Ishikawa (cell line): ENCODE measurements at regions not wholly inside any gene's neighbourhood (a gene's known extent, or its start where the extent isn't known, plus 50 kb on each side); places are given as distances from the start of the nearest gene placed in this dataset.

Experiments
- CEBPB ChIP-seq: IDR thresholded peaks from 2 replicates; pipeline ENCODE4 v1.6.1; 2012
- TAF1 ChIP-seq: IDR thresholded peaks from 2 replicates; pipeline ENCODE4 v1.6.1; 2012; ENCODE audit warnings: low read depth, mild to moderate bottlenecking
- TF ChIP-seq, protein P1 (sequence below): IDR thresholded peaks from 2 replicates; pipeline ENCODE4 v1.6.1; 2012

- TF ChIP-seq CEBPB (no peak), TAF1 (no peak)
- TF ChIP-seq, protein P1, sequence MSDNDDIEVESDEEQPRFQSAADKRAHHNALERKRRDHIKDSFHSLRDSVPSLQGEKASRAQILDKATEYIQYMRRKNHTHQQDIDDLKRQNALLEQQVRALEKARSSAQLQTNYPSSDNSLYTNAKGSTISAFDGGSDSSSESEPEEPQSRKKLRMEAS: no peak
Observed at GRCh38 chr18:51655327-51655698, 457.8 kb upstream of the MEX3C start.
